NB4 (cell line): ENCODE measurements at regions not wholly inside any gene's neighbourhood (a gene's known extent, or its start where the extent isn't known, plus 50 kb on each side); places are given as distances from the start of the nearest gene placed in this dataset.

Experiments
- CTCF ChIP-seq: IDR thresholded peaks from one replicate; pipeline ENCODE4 v1.5.1; 2012; ENCODE audit warnings: low read depth, low read length
- MAX ChIP-seq: IDR thresholded peaks from 2 replicates; pipeline ENCODE4 v1.6.1; 2011; ENCODE audit warnings: low read depth, low read length
- POLR2A ChIP-seq: IDR thresholded peaks from 2 replicates; pipeline ENCODE4 v1.6.1; 2011; ENCODE audit warnings: mild to moderate bottlenecking; ENCODE audit not compliant: insufficient read length; ENCODE audit errors: extremely low read depth

- no peak for TF ChIP-seq CTCF
- TF ChIP-seq MAX, result no peak
- no peak for TF ChIP-seq POLR2A
Measured at GRCh38 chr10:61188691-61189090, 244.7 kb upstream of the RHOBTB1 start.
